Left ventricle myocardium inferior (tissue), 1 donor: ENCODE measurements at regions not wholly inside any gene's neighbourhood (a gene's known extent, or its start where the extent isn't known, plus 50 kb on each side); places are given as distances from the start of the nearest gene placed in this dataset.

Experiments used
- DNase-seq: peaks from one replicate; pipeline ENCODE4 v3.0.0-alpha.2; 2020
- H3K27ac ChIP-seq: fragments of 200-600 bp; replicated peaks from 2 replicates; pipeline ENCODE4 v1.8.0; 2021
- H3K27me3 ChIP-seq: fragments of 200-600 bp; 2 replicates; pipeline ENCODE4 v1.8.0; 2021; ENCODE audit warnings: low read depth
- H3K36me3 ChIP-seq: fragments of 200-600 bp; 2 replicates; pipeline ENCODE4 v1.8.0; 2021
- H3K4me1 ChIP-seq: fragments of 200-600 bp; 2 replicates; pipeline ENCODE4 v1.8.0; 2021
- H3K4me3 ChIP-seq: fragments of 200-600 bp; 2 replicates; pipeline ENCODE4 v1.8.0; 2021; ENCODE audit warnings: mild to moderate bottlenecking, moderate library complexity
- H3K9me3 ChIP-seq: fragments of 200-600 bp; replicated peaks from 2 replicates; pipeline ENCODE4 v1.8.0; 2021
- intact Hi-C: fragments of 100-400 bp; cut with micrococcal nuclease; formaldehyde crosslinking; loops from one replicate; pipeline ENCODE4 v1.11.0; 2022
- TF ChIP-seq, protein P1 (sequence below): fragments of 200-600 bp; IDR thresholded peaks from 2 replicates; pipeline ENCODE4 v1.8.0; 2021; ENCODE audit warnings: antibody characterized with exemption, mild to moderate bottlenecking, borderline replicate concordance
- donor health status: DM: no; HTN: yes; CAD: no; lungs with severe emphysema.

DNA sequence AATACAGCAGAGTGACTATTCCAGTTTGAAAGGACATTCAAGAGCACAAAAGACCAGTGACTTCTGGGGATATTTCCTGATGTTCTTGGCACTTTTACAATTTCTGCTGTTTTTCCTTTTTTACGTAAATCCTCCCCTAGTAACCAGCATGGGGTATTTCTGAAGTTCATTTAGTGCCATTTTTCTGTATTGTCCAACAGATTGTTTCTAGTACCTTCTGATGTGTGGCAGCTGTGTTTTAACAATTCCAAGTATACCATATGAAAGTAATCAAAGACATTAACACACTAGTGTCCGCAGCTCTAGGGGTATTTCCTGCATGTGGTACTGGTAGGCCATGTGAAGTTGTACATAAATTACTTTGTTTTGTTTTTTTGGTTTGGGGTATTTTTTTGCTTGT, 53.0 kb upstream of the SMARCA2 start:
- Histone ChIP-seq H3K4me3 (no peak overlapping the region), H3K36me3 (no peaks in the 10 kb centered on the region), H3K9me3 (no peaks in the 10 kb centered on the region), H3K4me1 (peaks cover 28% of the 10 kb centered on the region), H3K27ac (no peak overlapping the region), H3K27me3 (no peaks in the 10 kb centered on the region)
- intact Hi-C loops: no loop called here
- TF ChIP-seq, protein P1, sequence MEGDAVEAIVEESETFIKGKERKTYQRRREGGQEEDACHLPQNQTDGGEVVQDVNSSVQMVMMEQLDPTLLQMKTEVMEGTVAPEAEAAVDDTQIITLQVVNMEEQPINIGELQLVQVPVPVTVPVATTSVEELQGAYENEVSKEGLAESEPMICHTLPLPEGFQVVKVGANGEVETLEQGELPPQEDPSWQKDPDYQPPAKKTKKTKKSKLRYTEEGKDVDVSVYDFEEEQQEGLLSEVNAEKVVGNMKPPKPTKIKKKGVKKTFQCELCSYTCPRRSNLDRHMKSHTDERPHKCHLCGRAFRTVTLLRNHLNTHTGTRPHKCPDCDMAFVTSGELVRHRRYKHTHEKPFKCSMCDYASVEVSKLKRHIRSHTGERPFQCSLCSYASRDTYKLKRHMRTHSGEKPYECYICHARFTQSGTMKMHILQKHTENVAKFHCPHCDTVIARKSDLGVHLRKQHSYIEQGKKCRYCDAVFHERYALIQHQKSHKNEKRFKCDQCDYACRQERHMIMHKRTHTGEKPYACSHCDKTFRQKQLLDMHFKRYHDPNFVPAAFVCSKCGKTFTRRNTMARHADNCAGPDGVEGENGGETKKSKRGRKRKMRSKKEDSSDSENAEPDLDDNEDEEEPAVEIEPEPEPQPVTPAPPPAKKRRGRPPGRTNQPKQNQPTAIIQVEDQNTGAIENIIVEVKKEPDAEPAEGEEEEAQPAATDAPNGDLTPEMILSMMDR: no peak
- no peak for DNase-seq

DNA sequence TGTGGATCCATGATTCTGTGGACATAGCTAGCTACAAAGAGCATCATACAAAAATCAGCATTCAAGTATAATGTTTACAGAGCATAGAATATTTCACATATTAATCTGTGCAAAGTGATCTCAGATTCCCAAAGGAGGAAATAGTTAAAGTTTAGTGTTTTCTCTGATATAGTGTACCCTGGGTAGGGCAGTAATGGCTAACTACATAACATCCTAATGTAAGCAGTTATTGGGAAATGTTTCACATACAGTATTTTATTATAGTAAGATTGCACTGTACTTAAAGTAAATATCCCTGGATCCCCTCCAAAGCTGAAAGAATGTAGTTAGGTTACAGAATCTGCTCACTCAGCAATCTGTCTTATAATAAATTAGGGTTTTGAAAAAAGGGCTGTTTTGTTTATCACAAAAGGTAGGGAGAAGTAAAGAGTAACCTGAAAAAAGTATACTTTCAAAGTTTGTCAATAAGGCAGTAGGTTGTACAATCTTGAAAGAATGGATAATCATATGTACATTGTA, 52.5 kb upstream of the SMARCA2 start:
- TF ChIP-seq, protein P1: no peak
- Histone ChIP-seq H3K4me1 (peaks cover 28% of the 10 kb centered on the region), H3K36me3 (no peaks in the 10 kb centered on the region), H3K27ac (no peak overlapping the region), H3K4me3 (no peak overlapping the region), H3K27me3 (no peaks in the 10 kb centered on the region), H3K9me3 (no peaks in the 10 kb centered on the region)
- intact Hi-C loops: no loop called here
- DNase-seq: no peak

DNA sequence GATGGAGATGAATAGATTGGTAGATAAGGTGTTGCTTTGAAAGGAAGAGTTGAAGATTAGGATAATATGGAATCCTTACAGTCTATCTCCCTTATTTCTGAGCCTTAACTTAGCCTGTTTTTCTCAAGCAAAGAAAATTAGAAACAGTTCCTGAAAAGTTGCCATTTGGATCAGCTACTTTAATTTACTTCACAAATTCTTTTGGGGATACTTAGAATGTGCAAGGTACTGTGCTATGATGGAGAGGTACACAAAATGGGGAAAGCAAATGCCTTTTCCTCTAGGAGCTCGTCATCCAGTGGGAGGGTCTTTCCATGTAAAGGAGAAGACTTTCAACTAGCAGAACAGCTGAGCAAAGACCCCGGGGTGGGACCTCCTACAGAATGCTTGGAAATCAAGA, 51.1 kb upstream of the SMARCA2 start:
- TF ChIP-seq, protein P1: no peak
- no peaks in the 10 kb centered on the region for H3K9me3 ChIP-seq
- no peaks in the 10 kb centered on the region for H3K27me3 ChIP-seq
- intact Hi-C loops: no loop called here
- no peak overlapping the region for H3K4me3 ChIP-seq
- H3K27ac ChIP-seq: no peak overlapping the region
- no peaks in the 10 kb centered on the region for H3K36me3 ChIP-seq
- peaks cover 28% of the 10 kb centered on the region for H3K4me1 ChIP-seq
- DNase-seq: no peak
